ENCODE measurements at regions not wholly inside any gene's neighbourhood (a gene's known extent, or its start where the extent isn't known, plus 50 kb on each side); places are given as distances from the start of the nearest gene placed in this dataset.

GRCh38 chr12:126212824-126213223 is 1147.6 kb downstream of the AACS start:
- POLR2A ChIA-PET: no interaction called here
- no peaks in the 10 kb centered on the region for H3K27me3 Mint-ChIP-seq
- intact Hi-C loops (cut with micrococcal nuclease): no loop called here
- no peaks in the 10 kb centered on the region for H3K4me1 Mint-ChIP-seq (ENCODE audit: low read depth)
- TF ChIP-seq CTCF (IDR thresholded peaks at IDR 0.05): no peak
- no peak overlapping the region for H3K27ac Mint-ChIP-seq
- H3K4me3 Mint-ChIP-seq: no peak overlapping the region
- ATAC-seq (no peak), DNase-seq (no peak)
- H3K9me3 Mint-ChIP-seq: no peaks in the 10 kb centered on the region
- CTCF ChIA-PET: no interaction called here
- no peaks in the 10 kb centered on the region for H3K36me3 Mint-ChIP-seq (ENCODE audit: low read depth)

DNA sequence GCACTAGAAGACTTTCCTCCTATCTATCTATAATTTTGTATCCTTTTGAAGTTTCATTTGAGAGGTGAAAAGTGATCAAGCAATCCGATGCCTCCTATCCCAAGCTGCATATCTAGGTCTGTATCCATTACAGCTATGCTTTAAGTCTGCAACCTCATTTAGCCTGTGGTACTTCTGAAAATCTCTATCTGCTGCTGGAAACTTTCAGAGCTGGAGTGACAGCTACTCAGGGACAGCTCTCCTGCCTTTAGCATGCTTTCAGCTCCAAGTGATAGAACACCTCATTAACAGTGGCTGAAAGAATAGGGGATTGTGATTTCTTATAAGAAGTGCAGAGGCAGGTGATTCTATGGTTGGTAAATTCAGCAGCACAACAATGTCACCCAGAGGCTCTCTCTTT is 1153.5 kb downstream of the AACS start:
- Mint-ChIP-seq H3K27me3 (no peaks in the 10 kb centered on the region), H3K36me3 (ENCODE audit: low read depth) (no peaks in the 10 kb centered on the region), H3K4me1 (ENCODE audit: low read depth) (no peaks in the 10 kb centered on the region), H3K27ac (no peak overlapping the region), H3K9me3 (no peaks in the 10 kb centered on the region), H3K4me3 (no peak overlapping the region)
- ATAC-seq (no peak), DNase-seq (no peak)
- TF ChIP-seq CTCF (IDR thresholded peaks at IDR 0.05): no peak
- POLR2A ChIA-PET: no interaction called here
- intact Hi-C loops (cut with micrococcal nuclease): no loop called here
- CTCF ChIA-PET: interaction anchor here (0.6 kb wide), 1 partner anchor 404 kb away, joined by 3 read pairs; no protein-coding TSS in a partner anchor

DNA sequence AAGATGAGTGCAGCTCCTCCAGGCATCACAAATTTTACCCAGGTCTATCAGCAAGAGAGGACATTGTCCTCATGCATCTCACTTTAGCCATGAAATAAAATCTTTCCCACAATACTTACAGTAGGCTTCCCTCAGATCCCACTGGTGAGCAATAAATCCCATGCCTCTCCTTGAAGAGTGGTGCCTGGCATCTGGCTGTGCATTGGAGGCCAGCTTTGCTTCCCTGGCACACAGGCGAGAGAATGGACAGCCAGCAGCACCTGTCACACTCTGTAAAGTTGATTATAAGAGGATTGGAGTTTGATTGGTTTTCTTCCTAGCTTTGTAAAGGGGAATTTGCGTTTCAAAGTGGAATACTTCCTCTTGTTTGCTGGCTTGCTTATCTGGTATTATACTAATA is 1153.9 kb downstream of the AACS start:
- intact Hi-C loops (cut with micrococcal nuclease): no loop called here
- Mint-ChIP-seq H3K27ac (no peak overlapping the region), H3K4me3 (no peak overlapping the region), H3K4me1 (ENCODE audit: low read depth) (no peaks in the 10 kb centered on the region), H3K27me3 (no peaks in the 10 kb centered on the region), H3K36me3 (ENCODE audit: low read depth) (no peaks in the 10 kb centered on the region), H3K9me3 (no peaks in the 10 kb centered on the region)
- CTCF ChIA-PET: no interaction called here
- POLR2A ChIA-PET: no interaction called here
- TF ChIP-seq CTCF (IDR thresholded peaks at IDR 0.05): no peak
- DNase-seq: no peak
- no peak for ATAC-seq

DNA sequence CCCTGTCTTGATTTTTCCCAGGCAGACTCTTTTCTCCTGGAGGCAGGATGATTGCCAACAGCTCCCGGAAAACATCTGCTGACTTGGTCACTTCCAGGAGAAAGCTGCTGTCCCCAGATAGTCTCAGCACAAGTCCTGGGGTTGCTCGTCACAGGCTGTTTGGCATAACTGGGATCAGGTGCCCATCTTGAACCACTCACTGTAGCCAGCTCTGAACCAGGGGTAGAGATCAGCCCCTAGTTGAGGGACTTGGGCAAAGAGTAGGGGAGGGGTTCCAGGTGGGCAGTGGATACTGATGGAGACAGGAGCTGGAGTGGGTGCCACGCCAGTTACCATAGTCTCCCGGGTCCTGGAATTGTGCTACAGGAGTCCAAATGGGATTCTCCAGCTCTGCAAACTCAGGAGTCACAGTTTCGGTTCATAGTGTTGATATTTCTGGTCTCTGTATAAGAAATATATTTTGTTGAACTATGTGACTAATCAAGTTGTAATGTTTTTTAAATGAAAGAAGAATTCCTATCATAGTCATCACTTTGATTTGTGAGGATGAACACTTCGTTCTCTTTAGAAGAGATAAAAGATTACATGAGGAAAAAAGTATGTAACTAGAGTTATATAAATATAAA is 1154.5 kb downstream of the AACS start:
- Mint-ChIP-seq H3K9me3 (peaks cover under 1% of the 10 kb centered on the region), H3K27ac (no peak overlapping the region), H3K27me3 (no peaks in the 10 kb centered on the region), H3K4me3 (no peak overlapping the region), H3K4me1 (ENCODE audit: low read depth) (no peaks in the 10 kb centered on the region), H3K36me3 (ENCODE audit: low read depth) (no peaks in the 10 kb centered on the region)
- ChIA-PET CTCF (no interaction called here), POLR2A (no interaction called here)
- no peak for DNase-seq
- intact Hi-C loops (cut with micrococcal nuclease): no loop called here
- no peak for ATAC-seq
- TF ChIP-seq CTCF (IDR thresholded peaks at IDR 0.05): no peak

DNA sequence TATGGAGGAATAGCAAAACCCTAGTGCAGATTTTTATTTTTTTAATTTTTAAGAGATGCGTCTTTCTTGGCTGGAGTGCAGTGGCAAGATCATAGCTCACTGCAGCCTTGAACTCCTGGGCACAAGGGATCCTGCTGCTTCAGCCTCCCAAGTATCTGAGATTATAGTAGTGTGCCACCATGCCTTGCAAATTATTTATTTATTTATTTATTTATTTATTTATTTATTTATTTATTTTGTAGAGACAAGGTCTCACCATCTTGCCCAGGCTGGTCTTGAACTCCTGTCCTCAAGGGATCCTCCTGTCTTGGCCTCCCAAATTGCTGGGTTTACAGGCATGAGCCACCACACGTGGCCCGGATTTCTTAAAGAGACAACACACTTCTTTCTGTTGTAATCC is 1158.8 kb downstream of the AACS start:
- intact Hi-C loops (cut with micrococcal nuclease): no loop called here
- Mint-ChIP-seq H3K9me3 (peaks cover 10% of the 10 kb centered on the region), H3K27me3 (no peaks in the 10 kb centered on the region), H3K4me1 (ENCODE audit: low read depth) (no peaks in the 10 kb centered on the region), H3K4me3 (no peak overlapping the region), H3K36me3 (ENCODE audit: low read depth) (no peaks in the 10 kb centered on the region), H3K27ac (no peak overlapping the region)
- ATAC-seq: no peak
- ChIA-PET POLR2A (no interaction called here), CTCF (no interaction called here)
- no peak for TF ChIP-seq CTCF (IDR thresholded peaks at IDR 0.05)
- no peak for DNase-seq
